ENCODE measurements at regions not wholly inside any gene's neighbourhood (a gene's known extent, or its start where the extent isn't known, plus 50 kb on each side); places are given as distances from the start of the nearest gene placed in this dataset.

GRCh38 chr18:22346953-22347605, 70.6 kb downstream of the CTAGE1 start:
- no peak for TF ChIP-seq CTCF (conservative IDR thresholded peaks at IDR 0.05; ENCODE audit: low read depth, low read length)
- DNase-seq (ENCODE audit: low read depth): no peak
- no peak overlapping the region for H3K4me3 ChIP-seq (ENCODE audit: low read length)

- no peak overlapping the region for H3K4me3 ChIP-seq (ENCODE audit: low read length)
- no peak for DNase-seq (ENCODE audit: low read depth)
- no peak for TF ChIP-seq CTCF (conservative IDR thresholded peaks at IDR 0.05; ENCODE audit: low read depth, low read length)
Measured at GRCh38 chr18:22346401-22346952, 71.2 kb downstream of the CTAGE1 start.

- DNase-seq (ENCODE audit: low read depth): no peak
- no peak overlapping the region for H3K4me3 ChIP-seq (ENCODE audit: low read length)
- TF ChIP-seq CTCF (conservative IDR thresholded peaks at IDR 0.05; ENCODE audit: low read depth, low read length): no peak
Measured at GRCh38 chr18:22345718-22346117, 72.0 kb downstream of the CTAGE1 start.

- TF ChIP-seq CTCF (conservative IDR thresholded peaks at IDR 0.05; ENCODE audit: low read depth, low read length): no peak
- no peak for DNase-seq (ENCODE audit: low read depth)
- no peak overlapping the region for H3K4me3 ChIP-seq (ENCODE audit: low read length)
Measured at GRCh38 chr18:22344908-22345670, 72.6 kb downstream of the CTAGE1 start.

- DNase-seq (ENCODE audit: low read depth): no peak
- TF ChIP-seq CTCF (conservative IDR thresholded peaks at IDR 0.05; ENCODE audit: low read depth, low read length): no peak
- H3K4me3 ChIP-seq (ENCODE audit: low read length): no peak overlapping the region
Measured at GRCh38 chr18:22344445-22344844, 73.3 kb downstream of the CTAGE1 start.

- no peak for TF ChIP-seq CTCF (conservative IDR thresholded peaks at IDR 0.05; ENCODE audit: low read depth, low read length)
- no peak for DNase-seq (ENCODE audit: low read depth)
- H3K4me3 ChIP-seq (ENCODE audit: low read length): no peak overlapping the region
Measured at GRCh38 chr18:22343613-22344012, 74.1 kb downstream of the CTAGE1 start.

All from retinal pigment epithelial cell (primary cell).